Kidney epithelial cell (primary cell): ENCODE measurements at regions not wholly inside any gene's neighbourhood (a gene's known extent, or its start where the extent isn't known, plus 50 kb on each side); places are given as distances from the start of the nearest gene placed in this dataset.

Experiments
- DNase-seq: peaks from one replicate; pipeline ENCODE4 v3.0.0-alpha.2; 2010; ENCODE audit warnings: low read depth
- H3K27me3 ChIP-seq: 2 replicates; pipeline ENCODE4 v1.6.0; 2011; ENCODE audit warnings: low read length; ENCODE audit not compliant: control insufficient read depth, insufficient read depth
- H3K36me3 ChIP-seq: 2 replicates; pipeline ENCODE4 v1.5.1; 2011; ENCODE audit warnings: low read length; ENCODE audit not compliant: control insufficient read depth, insufficient read depth
- H3K4me3 ChIP-seq: 2 replicates; pipeline ENCODE4 v1.5.1; 2011; ENCODE audit warnings: low read depth, mild to moderate bottlenecking, control low read depth, low read length
- TF ChIP-seq, protein P1 (sequence below): IDR thresholded peaks from 2 replicates; pipeline ENCODE4 v1.5.1; 2011; ENCODE audit warnings: mild to moderate bottlenecking, moderate library complexity, low read length, control low read depth, inconsistent platforms; ENCODE audit not compliant: insufficient read depth, poor library complexity, severe bottlenecking

GRCh38 chr1:112772781-112773180, 57.6 kb upstream of the PPM1J start:
- TF ChIP-seq, protein P1, sequence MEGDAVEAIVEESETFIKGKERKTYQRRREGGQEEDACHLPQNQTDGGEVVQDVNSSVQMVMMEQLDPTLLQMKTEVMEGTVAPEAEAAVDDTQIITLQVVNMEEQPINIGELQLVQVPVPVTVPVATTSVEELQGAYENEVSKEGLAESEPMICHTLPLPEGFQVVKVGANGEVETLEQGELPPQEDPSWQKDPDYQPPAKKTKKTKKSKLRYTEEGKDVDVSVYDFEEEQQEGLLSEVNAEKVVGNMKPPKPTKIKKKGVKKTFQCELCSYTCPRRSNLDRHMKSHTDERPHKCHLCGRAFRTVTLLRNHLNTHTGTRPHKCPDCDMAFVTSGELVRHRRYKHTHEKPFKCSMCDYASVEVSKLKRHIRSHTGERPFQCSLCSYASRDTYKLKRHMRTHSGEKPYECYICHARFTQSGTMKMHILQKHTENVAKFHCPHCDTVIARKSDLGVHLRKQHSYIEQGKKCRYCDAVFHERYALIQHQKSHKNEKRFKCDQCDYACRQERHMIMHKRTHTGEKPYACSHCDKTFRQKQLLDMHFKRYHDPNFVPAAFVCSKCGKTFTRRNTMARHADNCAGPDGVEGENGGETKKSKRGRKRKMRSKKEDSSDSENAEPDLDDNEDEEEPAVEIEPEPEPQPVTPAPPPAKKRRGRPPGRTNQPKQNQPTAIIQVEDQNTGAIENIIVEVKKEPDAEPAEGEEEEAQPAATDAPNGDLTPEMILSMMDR, result no peak
- no peak for DNase-seq
- H3K4me3 ChIP-seq, result no peak overlapping the region
- H3K27me3 ChIP-seq, result no peaks in the 10 kb centered on the region
- no peaks in the 10 kb centered on the region for H3K36me3 ChIP-seq

- Histone ChIP-seq H3K36me3 (no peaks in the 10 kb centered on the region), H3K4me3 (no peak overlapping the region), H3K27me3 (no peaks in the 10 kb centered on the region)
- DNase-seq, result no peak
- TF ChIP-seq, protein P1, result no peak
Observed at GRCh38 chr1:112770724-112771123, 55.6 kb upstream of the PPM1J start.

DNA sequence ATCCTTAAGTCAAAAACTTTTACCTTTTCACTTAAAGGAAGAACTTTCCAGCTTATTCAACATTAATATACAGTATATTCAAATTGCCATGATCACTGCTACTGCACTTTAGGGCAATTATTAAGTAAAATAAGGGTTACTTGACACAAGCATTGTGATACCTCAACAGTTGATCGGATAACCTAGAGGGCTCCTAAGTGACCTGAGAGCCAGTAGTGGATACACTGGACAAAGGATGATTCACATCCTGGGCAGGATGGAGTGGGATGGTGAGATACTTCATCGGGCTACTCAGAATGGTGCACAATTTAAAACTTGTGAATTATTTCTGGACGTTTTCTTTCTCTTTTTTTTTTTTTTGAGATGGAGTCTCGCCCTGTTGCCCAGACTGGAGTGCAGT, 54.5 kb upstream of the PPM1J start:
- Histone ChIP-seq H3K36me3 (no peaks in the 10 kb centered on the region), H3K27me3 (no peaks in the 10 kb centered on the region), H3K4me3 (no peak overlapping the region)
- TF ChIP-seq, protein P1, result no peak
- no peak for DNase-seq

DNA sequence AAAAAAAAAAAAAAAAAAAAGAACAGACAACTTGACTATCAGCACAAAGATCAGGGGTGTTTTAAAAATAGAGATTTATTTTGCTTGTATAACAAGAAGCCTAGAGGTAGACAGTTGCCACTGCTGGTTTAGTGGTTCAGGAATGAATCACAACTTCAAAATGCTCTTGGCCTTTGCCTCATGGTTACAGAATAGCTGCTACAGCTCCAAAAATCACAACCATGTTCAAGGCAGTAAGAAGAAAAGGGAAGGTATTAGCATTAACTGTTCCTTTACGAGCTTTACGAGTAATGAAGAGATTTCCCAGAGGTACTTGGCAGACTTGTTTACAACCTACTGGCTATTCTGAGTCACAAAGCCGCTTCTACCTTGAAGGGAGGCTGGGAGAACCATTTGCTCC, 52.5 kb upstream of the PPM1J start:
- H3K36me3 ChIP-seq, result no peaks in the 10 kb centered on the region
- no peak for DNase-seq
- H3K27me3 ChIP-seq, result no peaks in the 10 kb centered on the region
- no peak overlapping the region for H3K4me3 ChIP-seq
- TF ChIP-seq, protein P1, result no peak
